OCI-LY7 (cell line): ENCODE measurements at regions not wholly inside any gene's neighbourhood (a gene's known extent, or its start where the extent isn't known, plus 50 kb on each side); places are given as distances from the start of the nearest gene placed in this dataset.

Source experiments
- BruUV-seq: library from RNA; stranded (reverse); fragments of 400-500 nt; replicated peaks from 2 replicates; lab custom pipeline; 2021; lab: Mats Ljungman, UMichigan
- CTCF ChIA-PET: fragments of 300-600 bp; sonication (Branson Sonifier 250); formaldehyde crosslinking; loops from one replicate; lab custom pipeline; 2022; ENCODE audit warnings: antibody characterized with exemption; ENCODE audit not compliant: unreplicated experiment; lab: Charles Lee
- POLR2A ChIA-PET: fragments of 300-600 bp; sonication (Branson Sonifier 250); formaldehyde crosslinking; loops from one replicate; lab custom pipeline; 2022; ENCODE audit warnings: antibody characterized with exemption; lab: Charles Lee
- DNase-seq: peaks from one replicate; pipeline ENCODE4 v3.0.0-alpha.2; 2015; ENCODE audit warnings: low spot score
- H2AFZ ChIP-seq: fragments of 200-600 bp; sonication (generic), shearing (Covaris generic); 2 replicates; pipeline ENCODE4 v1.6.1; 2014; ENCODE audit warnings: mild to moderate bottlenecking, antibody characterized with exemption, low read length, moderate library complexity
- H3K27ac ChIP-seq: fragments of 200-600 bp; sonication (generic); 2 replicates; pipeline ENCODE4 v1.5.1; 2014; ENCODE audit warnings: mixed run types, low read depth, mild to moderate bottlenecking, moderate library complexity, low read length, inconsistent platforms; ENCODE audit not compliant: poor library complexity, severe bottlenecking
- H3K36me3 ChIP-seq: fragments of 200-600 bp; sonication (generic); 2 replicates; pipeline ENCODE4 v1.6.1; 2014; ENCODE audit warnings: mild to moderate bottlenecking, antibody characterized with exemption, low read length, moderate library complexity, mixed read lengths; ENCODE audit not compliant: insufficient read depth
- H3K4me1 ChIP-seq: fragments of 200-600 bp; sonication (generic); 2 replicates; pipeline ENCODE4 v1.5.1; 2014; ENCODE audit warnings: mild to moderate bottlenecking, low read length; ENCODE audit not compliant: insufficient read depth, poor library complexity, severe bottlenecking
- H3K4me2 ChIP-seq: fragments of 200-600 bp; sonication (generic); 2 replicates; pipeline ENCODE4 v1.6.1; 2014; ENCODE audit warnings: mild to moderate bottlenecking, low read length
- H3K4me3 ChIP-seq: fragments of 200-600 bp; sonication (generic); 2 replicates; pipeline ENCODE4 v1.5.1; 2014; ENCODE audit warnings: mild to moderate bottlenecking, low read depth, low read length; ENCODE audit not compliant: poor library complexity, severe bottlenecking
- H3K79me2 ChIP-seq: fragments of 200-600 bp; sonication (generic); 2 replicates; pipeline ENCODE4 v1.6.1; 2016; ENCODE audit warnings: low read depth, mild to moderate bottlenecking, low read length, moderate library complexity, mixed read lengths; ENCODE audit not compliant: insufficient read depth
- H3K9me2 ChIP-seq: fragments of 200-600 bp; sonication (generic); 2 replicates; pipeline ENCODE4 v1.6.1; 2016; ENCODE audit warnings: mild to moderate bottlenecking, low read length, mixed read lengths; ENCODE audit not compliant: insufficient read depth
- H3K9me3 ChIP-seq: fragments of 200-600 bp; sonication (generic); 2 replicates; pipeline ENCODE4 v1.6.1; 2014; ENCODE audit warnings: mild to moderate bottlenecking, mixed run types, low read length, mixed read lengths
- H4K20me1 ChIP-seq: fragments of 200-600 bp; sonication (generic); 2 replicates; pipeline ENCODE4 v1.6.1; 2014; ENCODE audit warnings: mild to moderate bottlenecking, antibody characterized with exemption, low read length, moderate library complexity, mixed read lengths; ENCODE audit not compliant: insufficient read depth
- CTCF ChIP-seq: fragments of 200-600 bp; sonication (generic); conservative IDR thresholded peaks from 2 replicates; pipeline ENCODE4 v1.5.1; 2014; ENCODE audit warnings: mild to moderate bottlenecking, antibody characterized with exemption, low read length, moderate library complexity, mixed read lengths
- EZH2phosphoT487 ChIP-seq: fragments of 200-600 bp; sonication (generic); IDR thresholded peaks from 2 replicates; pipeline ENCODE4 v1.6.1; 2018; ENCODE audit warnings: low read depth, borderline replicate concordance, mild to moderate bottlenecking, mixed run types, antibody characterized with exemption, low read length, moderate library complexity, mixed read lengths
- intact Hi-C: fragments of 100-400 bp; cut with micrococcal nuclease; formaldehyde crosslinking; loops from one replicate; pipeline ENCODE4 v1.10.0; 2022; ENCODE audit not compliant: unreplicated experiment

- TF ChIP-seq EZH2phosphoT487 = no peak
- no peak for TF ChIP-seq CTCF
- no peaks in the 10 kb centered on the region for H3K9me3 ChIP-seq
- no TSS peak for BruUV-seq
- no peak overlapping the region for H3K4me3 ChIP-seq
- ChIA-PET CTCF (no interaction called here), POLR2A (interaction anchor here (1.1 kb wide), 1 partner anchor 11 kb away, joined by 3 read pairs; no protein-coding TSS in a partner anchor)
- H3K4me1 ChIP-seq = peaks cover 6% of the 10 kb centered on the region
- H3K27ac ChIP-seq = no peak overlapping the region
- H3K79me2 ChIP-seq = no peaks in the 10 kb centered on the region
- H4K20me1 ChIP-seq = no peaks in the 10 kb centered on the region
- DNase-seq = no peak
- no peak overlapping the region for H2AFZ ChIP-seq
- H3K9me2 ChIP-seq = no peaks in the 10 kb centered on the region
- H3K4me2 ChIP-seq = no peak overlapping the region
- H3K36me3 ChIP-seq = no peaks in the 10 kb centered on the region
- intact Hi-C loops = no loop called here
Observed at GRCh38 chr2:164028814-164029534, 293.2 kb upstream of the FIGN start.

- TF ChIP-seq EZH2phosphoT487 (no peak), CTCF (no peak)
- BruUV-seq = no TSS peak
- intact Hi-C loops = no loop called here
- no peak overlapping the region for H3K4me3 ChIP-seq
- H3K27ac ChIP-seq = no peak overlapping the region
- CTCF ChIA-PET = no interaction called here
- H3K9me2 ChIP-seq = no peaks in the 10 kb centered on the region
- no peaks in the 10 kb centered on the region for H3K4me1 ChIP-seq
- H3K79me2 ChIP-seq = no peaks in the 10 kb centered on the region
- H2AFZ ChIP-seq = no peak overlapping the region
- H4K20me1 ChIP-seq = no peaks in the 10 kb centered on the region
- H3K36me3 ChIP-seq = no peaks in the 10 kb centered on the region
- no peaks in the 10 kb centered on the region for H3K9me3 ChIP-seq
- POLR2A ChIA-PET = no interaction called here
- no peak overlapping the region for H3K4me2 ChIP-seq
- DNase-seq = no peak
Observed at GRCh38 chr2:164024396-164024795, 288.6 kb upstream of the FIGN start.

GRCh38 chr2:164023896-164024295, 288.1 kb upstream of the FIGN start:
- intact Hi-C loops = no loop called here
- Histone ChIP-seq H3K4me2 (no peak overlapping the region), H3K27ac (no peak overlapping the region), H3K9me2 (no peaks in the 10 kb centered on the region), H3K4me3 (no peak overlapping the region), H2AFZ (no peak overlapping the region), H3K4me1 (no peaks in the 10 kb centered on the region), H3K9me3 (no peaks in the 10 kb centered on the region), H3K79me2 (no peaks in the 10 kb centered on the region), H4K20me1 (no peaks in the 10 kb centered on the region), H3K36me3 (no peaks in the 10 kb centered on the region)
- ChIA-PET POLR2A (no interaction called here), CTCF (no interaction called here)
- no peak for TF ChIP-seq EZH2phosphoT487
- no peak for TF ChIP-seq CTCF
- no TSS peak for BruUV-seq
- DNase-seq = no peak
